Activated naive CD4-positive, alpha-beta T cell treated with anti-CD3 and anti-CD28 coated beads for 36 hours (primary cell): ENCODE measurements at regions not wholly inside any gene's neighbourhood (a gene's known extent, or its start where the extent isn't known, plus 50 kb on each side); places are given as distances from the start of the nearest gene placed in this dataset. TPM values are rescaled to one million over a fixed set of nuclear protein-coding genes. Genes with fewer than 3 reads are reported as not detected.

Source experiments
- CTCF ChIA-PET: fragments of 350-600 bp; sonication (Branson Sonifier 250); formaldehyde crosslinking; loops from one replicate; lab custom pipeline; 2021; ENCODE audit warnings: antibody characterized with exemption; lab: Charles Lee
- DNase-seq: peaks from one replicate; pipeline ENCODE4 v3.0.0-alpha.2; 2020
- H3K27ac Mint-ChIP-seq: one replicate; pipeline ENCODE4 v1.8.0; 2021; ENCODE audit warnings: mild to moderate bottlenecking, mixed read lengths
- H3K27me3 Mint-ChIP-seq: one replicate; pipeline ENCODE4 v1.8.0; 2021; ENCODE audit warnings: low read depth, mixed read lengths
- H3K36me3 Mint-ChIP-seq: one replicate; pipeline ENCODE4 v1.8.0; 2021; ENCODE audit warnings: low read depth, mixed read lengths
- H3K4me1 Mint-ChIP-seq: one replicate; pipeline ENCODE4 v1.8.0; 2021; ENCODE audit warnings: low read depth, mixed read lengths
- H3K4me3 Mint-ChIP-seq: one replicate; pipeline ENCODE4 v1.8.0; 2021; ENCODE audit warnings: mild to moderate bottlenecking, moderate library complexity, mixed read lengths
- H3K9me3 Mint-ChIP-seq: one replicate; pipeline ENCODE4 v1.8.0; 2021; ENCODE audit warnings: mixed read lengths
- intact Hi-C: fragments of 100-400 bp; cut with micrococcal nuclease; formaldehyde crosslinking; loops from one replicate; pipeline ENCODE4 v1.15.1; 2023
- microRNA-seq: library from miRNA; unstranded; fragments of <30 nt; microRNA quantifications from one replicate; pipeline ENCODE4 v1.2.0, GENCODE V29; 2022; ENCODE audit warnings: borderline microRNAs expressed, borderline replicate concordance

- H3K4me1 Mint-ChIP-seq: peaks cover 4% of the 10 kb centered on the region
- H3K36me3 Mint-ChIP-seq: peaks cover 15% of the 10 kb centered on the region
- DNase-seq: no peak
- no peaks in the 10 kb centered on the region for H3K27me3 Mint-ChIP-seq
- no peaks in the 10 kb centered on the region for H3K9me3 Mint-ChIP-seq
- H3K4me3 Mint-ChIP-seq: no peak overlapping the region
- H3K27ac Mint-ChIP-seq: no peak overlapping the region
- intact Hi-C loops: no loop called here
- CTCF ChIA-PET: interaction anchor here (1.0 kb wide), 1 partner anchor 258 kb away, joined by 3 read pairs; no protein-coding TSS in a partner anchor
Observed at GRCh38 chr22:25514436-25515180, 49.9 kb upstream of the GRK3 start.

Small RNA genes in the stretch of these regions (microRNA-seq; reads per million reads assigned to microRNA genes)
- gene MIR6817: not detected
